ENCODE measurements at regions not wholly inside any gene's neighbourhood (a gene's known extent, or its start where the extent isn't known, plus 50 kb on each side); places are given as distances from the start of the nearest gene placed in this dataset.
"Not testable (repeated sequence)": the region's sequence is repeated elsewhere in the genome, so short reads cannot be mapped to it uniquely, and the experiment has no call there.

GRCh38 chr20:58038123-58038654 is 190.3 kb downstream of the ANKRD60 start:
- CTCF ChIA-PET, result interaction anchor here (0.7 kb wide), 1 partner anchor 93 kb away, joined by 3 read pairs; no protein-coding TSS in a partner anchor
- POLR2A ChIA-PET (ENCODE audit: low non-redundant PET), result no interaction called here
- TF ChIP-seq, protein P1, sequence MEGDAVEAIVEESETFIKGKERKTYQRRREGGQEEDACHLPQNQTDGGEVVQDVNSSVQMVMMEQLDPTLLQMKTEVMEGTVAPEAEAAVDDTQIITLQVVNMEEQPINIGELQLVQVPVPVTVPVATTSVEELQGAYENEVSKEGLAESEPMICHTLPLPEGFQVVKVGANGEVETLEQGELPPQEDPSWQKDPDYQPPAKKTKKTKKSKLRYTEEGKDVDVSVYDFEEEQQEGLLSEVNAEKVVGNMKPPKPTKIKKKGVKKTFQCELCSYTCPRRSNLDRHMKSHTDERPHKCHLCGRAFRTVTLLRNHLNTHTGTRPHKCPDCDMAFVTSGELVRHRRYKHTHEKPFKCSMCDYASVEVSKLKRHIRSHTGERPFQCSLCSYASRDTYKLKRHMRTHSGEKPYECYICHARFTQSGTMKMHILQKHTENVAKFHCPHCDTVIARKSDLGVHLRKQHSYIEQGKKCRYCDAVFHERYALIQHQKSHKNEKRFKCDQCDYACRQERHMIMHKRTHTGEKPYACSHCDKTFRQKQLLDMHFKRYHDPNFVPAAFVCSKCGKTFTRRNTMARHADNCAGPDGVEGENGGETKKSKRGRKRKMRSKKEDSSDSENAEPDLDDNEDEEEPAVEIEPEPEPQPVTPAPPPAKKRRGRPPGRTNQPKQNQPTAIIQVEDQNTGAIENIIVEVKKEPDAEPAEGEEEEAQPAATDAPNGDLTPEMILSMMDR (conservative IDR thresholded peaks at IDR 0.05; ENCODE audit: low read depth), result no peak

GRCh38 chr20:58037631-58038030 is 190.8 kb downstream of the ANKRD60 start:
- CTCF ChIA-PET, result no interaction called here
- no peak overlapping the region for H3K27ac ChIP-seq
- no peak for DNase-seq (ENCODE audit: low spot score)
- TF ChIP-seq, protein P1 (conservative IDR thresholded peaks at IDR 0.05; ENCODE audit: low read depth), result no peak
- POLR2A ChIA-PET (ENCODE audit: low non-redundant PET), result no interaction called here

More at GRCh38 chr20:58038123-58038654, 190.3 kb downstream of the ANKRD60 start:
- no peak for DNase-seq (ENCODE audit: low spot score)
- no peak overlapping the region for H3K27ac ChIP-seq

DNA sequence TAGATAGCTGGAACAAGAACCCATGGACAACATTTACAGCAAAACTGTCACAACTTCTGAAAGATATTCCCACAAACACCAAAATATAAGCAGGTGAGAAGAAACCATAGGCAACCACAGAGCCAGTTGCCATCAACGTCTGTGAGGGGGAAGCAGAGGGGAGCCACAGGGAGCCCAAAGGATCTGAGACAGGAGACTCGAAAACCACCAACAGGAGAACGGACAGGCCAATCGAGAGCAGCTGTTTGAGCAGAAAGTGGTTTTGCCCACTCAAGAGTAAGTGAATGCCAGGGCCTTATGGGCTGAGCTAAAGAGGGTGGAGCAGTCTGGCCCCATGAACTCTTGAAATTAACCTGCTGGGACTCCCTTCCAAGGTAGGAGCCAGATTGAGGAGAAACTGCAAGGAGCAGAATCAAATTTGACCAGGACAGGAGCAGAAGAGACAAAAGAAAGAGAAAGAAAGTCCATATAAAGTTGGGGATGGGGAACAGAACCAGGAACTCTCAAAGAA is 195.4 kb downstream of the ANKRD60 start:
- no peak for DNase-seq (ENCODE audit: low spot score)
- POLR2A ChIA-PET (ENCODE audit: low non-redundant PET), result no interaction called here
- TF ChIP-seq, protein P1 (conservative IDR thresholded peaks at IDR 0.05; ENCODE audit: low read depth), result no peak
- no peak overlapping the region for H3K27ac ChIP-seq
- CTCF ChIA-PET, result no interaction called here

- no peak overlapping the region for H3K27ac ChIP-seq
- TF ChIP-seq, protein P1 (conservative IDR thresholded peaks at IDR 0.05; ENCODE audit: low read depth), result no peak
- no peak for DNase-seq (ENCODE audit: low spot score)
- ChIA-PET POLR2A (ENCODE audit: low non-redundant PET) (no interaction called here), CTCF (no interaction called here)
Measured at GRCh38 chr20:58032599-58032998, 195.9 kb downstream of the ANKRD60 start.

DNA sequence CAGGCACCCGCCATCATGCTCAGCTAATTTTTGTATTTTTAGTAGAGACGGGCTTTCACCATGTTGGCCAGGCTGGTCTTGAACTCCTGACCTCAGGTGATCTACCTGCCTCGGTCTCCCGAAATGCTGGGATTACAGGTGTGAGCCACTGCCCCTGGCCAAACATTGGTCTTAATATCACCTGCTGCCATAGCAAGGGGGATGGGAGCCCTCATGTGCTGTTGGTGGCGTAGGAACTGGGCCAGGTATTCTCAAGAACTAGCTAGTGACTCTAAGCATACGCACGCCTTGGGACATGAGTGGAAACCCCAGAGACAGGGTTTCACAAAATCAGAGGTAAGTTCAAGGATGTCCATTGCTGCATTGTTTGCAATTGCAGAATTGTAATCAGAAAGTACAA is 197.1 kb downstream of the ANKRD60 start:
- CTCF ChIA-PET; DNase-seq (ENCODE audit: low spot score); H3K27ac ChIP-seq; POLR2A ChIA-PET (ENCODE audit: low non-redundant PET): not testable (repeated sequence)

DNA sequence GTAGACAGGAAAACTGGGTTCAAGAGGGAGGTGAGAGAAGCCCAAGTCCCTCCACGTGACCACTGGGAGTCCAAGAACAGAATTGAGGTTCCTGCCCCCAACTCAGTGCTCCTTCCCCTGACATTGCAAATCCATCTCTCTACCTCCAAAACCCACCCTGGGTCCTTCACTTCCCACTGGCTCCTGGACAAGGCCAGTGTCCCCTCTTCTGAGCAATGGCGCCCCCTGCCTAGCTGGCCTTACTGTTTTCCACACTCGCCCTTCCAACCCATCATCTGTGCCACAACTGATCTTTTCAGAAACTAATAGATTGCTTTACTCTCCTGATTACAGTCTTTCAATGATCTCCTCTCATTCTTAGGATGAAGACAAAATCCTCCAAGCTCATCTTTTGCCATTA is 200.3 kb downstream of the ANKRD60 start:
- no peak for DNase-seq (ENCODE audit: low spot score)

DNA sequence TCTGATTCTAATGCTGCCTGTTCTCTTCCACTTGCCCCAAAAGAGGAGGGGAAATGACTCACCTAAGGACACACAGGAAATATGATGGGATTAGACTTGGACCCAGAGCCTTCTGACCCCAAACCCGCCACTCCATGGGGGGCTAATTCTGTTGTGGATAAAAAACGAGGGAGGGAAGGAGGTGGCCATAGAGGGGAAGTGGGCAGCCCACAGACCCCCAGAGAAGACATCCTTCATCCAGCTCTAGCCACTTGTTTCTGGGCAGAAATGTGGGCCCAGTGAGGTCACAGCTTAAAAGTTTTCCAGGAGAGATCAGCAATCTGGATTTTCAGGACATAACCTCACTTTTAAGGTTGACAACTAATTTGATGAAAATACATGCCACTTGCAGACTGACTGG is 202.1 kb downstream of the ANKRD60 start:
- no peak for DNase-seq (ENCODE audit: low spot score)
- CTCF ChIA-PET, result interaction anchor here (0.6 kb wide), 1 partner anchor 961 kb away, joined by 3 read pairs; no protein-coding TSS in a partner anchor
- TF ChIP-seq, protein P1 (conservative IDR thresholded peaks at IDR 0.05; ENCODE audit: low read depth), result no peak

More for the DNA sequence above, 200.3 kb downstream of the ANKRD60 start:
- TF ChIP-seq, protein P1 (conservative IDR thresholded peaks at IDR 0.05; ENCODE audit: low read depth), result no peak
- ChIA-PET POLR2A (ENCODE audit: low non-redundant PET) (interaction anchor here (0.6 kb wide), 1 partner anchor 302 kb away, joined by 3 read pairs; no protein-coding TSS in a partner anchor), CTCF (no interaction called here)
- no peak overlapping the region for H3K27ac ChIP-seq

More for the DNA sequence above, 202.1 kb downstream of the ANKRD60 start:
- no peak overlapping the region for H3K27ac ChIP-seq
- POLR2A ChIA-PET (ENCODE audit: low non-redundant PET), result no interaction called here

All from RWPE1 (cell line).